Suprapubic skin (tissue), 4 donors: ENCODE measurements at regions not wholly inside any gene's neighbourhood (a gene's known extent, or its start where the extent isn't known, plus 50 kb on each side); places are given as distances from the start of the nearest gene placed in this dataset.

Experiments
- CTCF ChIP-seq, 2 donors: fragments of 200-600 bp in 1 of 2; fragments of 450-650 bp in 1 of 2; sonication (generic) in 1 of 2; IDR thresholded peaks; one replicate each; pipeline ENCODE4 v1.5.1; 2016 to 2019; ENCODE audit warnings: antibody characterized with exemption in 2 of 2, mild to moderate bottlenecking in 1 of 2, moderate library complexity in 1 of 2
- EP300 ChIP-seq: sonication (generic); formaldehyde crosslinking; IDR thresholded peaks from one replicate; pipeline ENCODE4 v1.6.1; 2017; ENCODE audit warnings: antibody characterized with exemption
- POLR2AphosphoS5 ChIP-seq, 3 donors: sonication (generic); formaldehyde crosslinking; IDR thresholded peaks; one replicate each; pipeline ENCODE4 v1.6.1; 2017; ENCODE audit warnings: antibody characterized with exemption in 3 of 3

GRCh38 chr15:29548006-29548405 is 274.3 kb downstream of the TJP1 start:
- TF ChIP-seq CTCF (IDR thresholded peaks at IDR 0.05) (no peak), POLR2AphosphoS5 (IDR thresholded peaks at IDR 0.05) (no peak), EP300 (no peak)
